CD4-positive, alpha-beta T cell treated with Interleukin-17A for 4 hours (primary cell): ENCODE measurements at regions not wholly inside any gene's neighbourhood (a gene's known extent, or its start where the extent isn't known, plus 50 kb on each side); places are given as distances from the start of the nearest gene placed in this dataset.

Experiments used
- DNase-seq: peaks from one replicate; pipeline ENCODE4 v3.0.0-alpha.2; 2020; ENCODE audit warnings: mixed read lengths

GRCh38 chr2:120829633-120830025 lies 94.0 kb downstream of the GLI2 start:
- no peak for DNase-seq

- no peak for DNase-seq
These were observed 94.6 kb downstream of the GLI2 start for GRCh38 chr2:120830096-120830830.

DNA sequence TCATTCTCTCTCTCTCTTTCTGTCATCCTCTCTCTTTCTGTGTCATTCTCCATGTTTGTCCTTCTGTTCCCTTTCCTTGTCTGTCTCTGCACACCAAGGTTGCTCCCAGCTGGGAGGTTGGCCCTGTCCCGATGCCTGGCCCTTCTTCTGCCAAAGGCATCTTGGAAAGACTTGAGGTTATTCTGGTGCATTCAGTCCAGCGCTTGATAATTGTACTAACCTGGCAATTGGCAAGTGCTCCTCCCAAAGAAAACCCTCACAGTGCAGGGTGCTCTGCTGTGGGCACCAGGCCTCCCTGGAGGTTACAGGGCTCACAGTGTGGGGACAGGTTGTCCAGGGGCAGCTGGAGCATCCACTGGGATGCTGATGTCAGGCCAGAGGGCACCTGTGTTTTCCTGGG lies 95.4 kb downstream of the GLI2 start:
- DNase-seq = no peak

DNA sequence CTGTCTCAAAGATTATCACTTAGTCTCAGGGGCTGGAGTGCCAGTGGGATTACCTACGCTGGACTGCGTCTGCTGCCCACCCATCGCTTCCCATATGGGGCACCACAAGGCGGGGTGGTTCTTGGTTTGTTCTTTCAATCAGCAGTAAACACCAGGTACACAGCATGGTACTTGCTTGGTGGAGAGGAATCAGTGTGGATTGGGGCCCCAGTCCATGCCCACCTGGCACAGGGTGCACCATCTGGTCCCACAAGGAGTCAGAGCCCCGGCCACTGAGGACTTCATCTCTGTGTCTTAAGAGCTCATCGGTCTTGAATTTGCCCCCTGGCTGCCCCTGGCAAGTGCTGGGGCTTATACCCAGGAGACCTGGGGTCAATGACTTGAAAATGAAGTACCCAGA lies 96.2 kb downstream of the GLI2 start:
- DNase-seq = no peak

- DNase-seq = no peak
These were observed 96.8 kb downstream of the GLI2 start for GRCh38 chr2:120832296-120833070.

DNA sequence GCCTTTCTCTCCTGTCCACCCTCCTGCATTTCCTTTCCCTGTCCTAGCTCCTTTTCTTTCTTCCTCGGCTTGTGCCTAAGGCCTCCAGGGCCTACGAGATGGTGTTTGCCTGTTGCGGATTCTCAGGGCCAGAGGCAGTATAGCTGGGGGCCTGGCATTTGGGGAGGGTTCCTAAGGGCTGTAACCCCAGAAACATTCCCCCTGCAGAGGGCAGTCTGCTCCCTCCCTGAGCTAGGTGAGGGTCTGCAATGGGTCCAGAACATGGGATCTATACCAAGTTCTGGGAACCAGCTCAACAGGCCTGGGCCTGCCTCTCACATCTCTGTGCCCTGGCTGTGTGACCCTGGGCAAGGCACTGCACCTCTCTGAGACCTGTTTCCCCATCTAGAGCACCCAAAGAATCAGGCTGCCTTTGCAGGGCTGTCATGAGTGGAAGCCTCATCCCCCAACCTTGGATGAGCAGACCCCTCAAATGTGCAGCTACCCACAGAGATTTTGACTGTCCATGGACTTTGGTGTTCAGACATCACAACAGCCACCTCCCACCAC lies 97.5 kb downstream of the GLI2 start:
- DNase-seq = no peak

DNA sequence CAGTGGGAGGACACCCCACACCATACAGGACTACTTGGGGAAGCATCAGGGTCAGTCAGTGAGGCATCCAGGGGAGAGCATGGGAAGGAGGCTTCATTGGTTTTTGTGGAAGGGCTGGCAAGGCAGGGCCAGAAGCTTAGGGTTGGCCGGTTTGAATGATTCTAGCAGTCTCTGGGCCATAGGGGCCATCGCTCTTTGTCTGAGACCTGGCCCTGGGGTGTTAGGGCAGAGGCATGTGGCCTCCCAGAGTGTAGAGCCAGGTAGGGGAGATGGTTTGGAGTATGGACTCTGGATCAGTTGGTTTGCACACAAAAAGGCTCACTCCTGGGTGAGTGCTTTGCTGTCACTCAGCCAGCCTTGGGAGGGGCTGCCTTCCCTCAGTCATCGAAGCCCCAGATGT lies 98.5 kb downstream of the GLI2 start:
- no peak for DNase-seq

DNA sequence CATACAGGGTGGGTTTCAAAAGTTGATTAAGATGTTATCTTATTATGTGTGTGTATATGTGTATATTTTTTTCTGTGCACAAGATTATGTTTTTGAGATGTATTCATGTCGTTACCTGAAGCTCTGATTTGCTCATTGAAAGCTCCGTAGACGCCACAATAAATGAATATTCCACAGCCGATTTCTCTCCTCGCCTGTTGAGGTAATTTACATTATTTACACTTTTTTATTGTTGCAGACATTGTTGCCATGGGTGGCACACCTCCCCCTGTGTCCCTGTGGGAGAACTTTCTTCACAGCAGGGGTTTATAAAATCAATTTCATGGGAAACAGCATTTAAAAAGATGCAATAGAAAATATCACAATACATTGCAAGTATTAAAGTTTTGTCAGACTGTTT lies 100.6 kb downstream of the GLI2 start:
- no peak for DNase-seq

- DNase-seq = no peak
These were observed 105.3 kb downstream of the GLI2 start for GRCh38 chr2:120840795-120841487.

- no peak for DNase-seq
These were observed 107.1 kb downstream of the GLI2 start for GRCh38 chr2:120842456-120843439.

DNA sequence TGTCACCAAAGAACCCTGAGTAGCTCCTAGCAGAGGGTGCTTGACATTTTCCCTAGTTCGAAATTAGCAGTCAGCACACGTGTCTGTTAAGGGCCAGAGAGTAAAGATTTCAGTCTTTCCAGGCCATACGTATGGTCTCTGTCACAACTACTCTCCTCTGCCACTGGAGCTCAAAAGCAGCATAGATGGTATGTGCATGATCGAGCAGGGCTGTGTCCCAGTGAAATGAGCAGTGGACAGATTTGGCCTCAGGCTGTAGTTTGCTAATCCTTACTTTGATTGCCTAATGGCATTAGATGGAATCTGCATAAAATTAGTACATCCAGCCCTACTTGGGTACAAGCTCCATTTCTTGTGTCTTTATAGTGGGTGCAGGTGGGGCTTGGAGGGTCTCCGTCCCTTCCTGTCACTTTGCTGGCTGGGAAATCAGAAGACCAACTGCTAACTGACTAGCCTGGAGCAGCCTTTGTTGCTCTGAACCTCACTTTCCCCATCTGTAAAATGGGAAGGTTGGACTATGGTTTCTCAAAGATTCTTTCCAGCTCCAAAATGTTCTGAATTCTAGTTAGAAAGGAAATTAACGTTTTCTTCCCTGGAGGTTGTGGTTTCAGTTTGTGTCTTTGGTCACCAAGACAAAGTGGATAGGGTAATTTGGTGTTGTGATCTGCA lies 108.5 kb downstream of the GLI2 start:
- DNase-seq = no peak

DNA sequence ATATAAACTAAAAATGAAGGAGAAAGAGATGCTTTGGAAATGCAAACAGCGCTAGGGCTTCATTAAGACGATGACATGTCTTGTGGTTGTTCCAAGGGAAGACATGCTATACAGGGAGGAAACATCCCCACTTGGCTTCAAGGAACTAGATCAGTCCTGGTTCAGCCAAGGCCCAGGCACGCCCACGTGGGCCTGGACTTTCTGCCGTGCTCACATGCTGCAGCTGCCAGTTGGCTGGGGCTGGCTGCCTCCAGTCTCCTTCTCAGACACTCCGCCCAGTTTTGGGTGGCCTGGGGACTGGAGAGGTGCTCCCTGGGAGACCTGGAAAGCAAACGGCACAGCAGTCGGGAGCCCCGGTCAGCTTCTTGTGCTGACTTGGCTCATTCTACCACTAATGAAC lies 109.6 kb downstream of the GLI2 start:
- no peak for DNase-seq

DNA sequence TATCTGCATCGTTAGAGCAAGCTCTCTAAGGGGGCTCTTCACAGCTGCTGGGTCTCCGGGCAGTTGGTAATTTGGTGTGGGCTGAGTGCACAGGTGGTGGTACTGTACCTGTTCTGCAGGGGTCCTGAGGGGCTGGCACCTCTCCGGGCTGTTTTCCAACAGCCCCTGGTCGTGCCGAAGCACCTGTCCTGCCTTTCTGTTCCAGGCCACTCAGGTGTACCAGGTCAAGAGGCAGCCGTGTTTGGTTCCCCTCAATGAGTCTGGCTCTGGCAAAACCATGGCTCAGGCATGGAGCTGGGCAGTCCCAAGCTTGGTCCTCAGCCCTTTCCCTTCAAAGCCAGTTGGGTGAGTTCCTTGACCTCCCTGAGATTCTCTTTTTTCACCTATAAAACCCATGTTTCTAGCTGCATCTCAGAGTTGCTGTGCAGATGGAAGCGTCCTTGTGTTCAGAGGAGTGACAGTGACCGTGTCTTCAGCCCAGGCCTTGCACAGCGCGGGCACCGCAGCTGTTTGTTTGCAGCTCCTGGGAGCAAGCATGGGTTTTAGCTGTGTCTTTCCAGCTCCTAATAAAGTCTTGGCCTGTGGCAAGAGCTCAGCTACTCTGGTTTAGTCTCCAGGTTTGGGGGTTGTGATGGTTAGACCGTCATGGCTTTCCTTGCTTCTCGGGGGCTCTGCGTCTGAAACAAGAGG lies 110.9 kb downstream of the GLI2 start:
- no peak for DNase-seq

DNA sequence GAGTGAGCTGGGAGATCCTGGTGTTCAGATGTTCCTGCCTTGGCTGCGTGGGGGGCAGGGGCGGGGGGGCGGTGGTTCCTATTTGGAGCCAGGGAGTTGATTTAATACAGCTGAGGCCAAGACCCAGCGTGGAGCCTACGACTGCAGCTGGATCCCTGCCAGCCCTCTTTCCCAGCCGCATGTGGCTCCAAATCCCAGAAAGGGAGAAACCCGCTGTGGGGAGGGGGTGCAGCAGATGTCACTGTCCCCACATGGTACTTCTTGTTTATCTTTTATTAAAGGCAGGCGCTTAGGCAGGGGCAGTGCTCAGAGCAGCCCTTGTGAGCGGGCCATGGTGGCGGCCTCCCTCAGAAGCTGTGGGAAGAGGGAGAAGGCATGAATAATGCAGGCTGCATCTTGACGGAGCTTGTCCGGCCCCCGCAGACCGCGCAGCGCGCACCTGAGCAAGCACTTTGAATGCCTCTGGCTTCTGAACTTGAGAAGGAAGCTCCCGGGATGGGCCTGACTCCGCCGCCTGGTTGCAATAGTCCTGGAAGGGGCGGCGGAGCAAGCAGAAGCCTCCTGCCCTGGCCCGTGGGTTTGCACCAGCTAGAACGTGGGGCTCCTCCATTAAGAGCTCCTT lies 112.1 kb downstream of the GLI2 start:
- DNase-seq = no peak

- DNase-seq = no peak
These were observed 113.6 kb downstream of the GLI2 start for GRCh38 chr2:120849278-120849677.

DNA sequence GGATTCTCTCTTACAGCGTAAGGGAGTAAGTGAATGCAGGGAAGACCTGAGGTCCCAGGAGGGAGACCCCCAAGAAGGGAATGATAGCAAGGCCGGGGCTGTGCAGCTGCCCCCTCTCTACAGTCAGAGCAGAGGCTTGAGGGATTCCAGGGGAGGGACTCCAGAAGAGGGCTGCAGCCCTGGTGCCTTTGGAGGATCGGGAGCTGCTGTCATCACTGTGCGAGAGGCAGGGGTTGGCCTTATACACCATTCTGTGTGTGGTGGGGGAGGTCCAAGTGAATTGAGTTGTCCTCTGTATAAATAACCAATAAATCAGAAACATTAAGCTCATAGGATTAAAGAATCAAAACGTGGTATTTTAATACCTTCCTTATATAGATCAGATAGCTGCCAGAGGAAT lies 114.9 kb downstream of the GLI2 start:
- no peak for DNase-seq

DNA sequence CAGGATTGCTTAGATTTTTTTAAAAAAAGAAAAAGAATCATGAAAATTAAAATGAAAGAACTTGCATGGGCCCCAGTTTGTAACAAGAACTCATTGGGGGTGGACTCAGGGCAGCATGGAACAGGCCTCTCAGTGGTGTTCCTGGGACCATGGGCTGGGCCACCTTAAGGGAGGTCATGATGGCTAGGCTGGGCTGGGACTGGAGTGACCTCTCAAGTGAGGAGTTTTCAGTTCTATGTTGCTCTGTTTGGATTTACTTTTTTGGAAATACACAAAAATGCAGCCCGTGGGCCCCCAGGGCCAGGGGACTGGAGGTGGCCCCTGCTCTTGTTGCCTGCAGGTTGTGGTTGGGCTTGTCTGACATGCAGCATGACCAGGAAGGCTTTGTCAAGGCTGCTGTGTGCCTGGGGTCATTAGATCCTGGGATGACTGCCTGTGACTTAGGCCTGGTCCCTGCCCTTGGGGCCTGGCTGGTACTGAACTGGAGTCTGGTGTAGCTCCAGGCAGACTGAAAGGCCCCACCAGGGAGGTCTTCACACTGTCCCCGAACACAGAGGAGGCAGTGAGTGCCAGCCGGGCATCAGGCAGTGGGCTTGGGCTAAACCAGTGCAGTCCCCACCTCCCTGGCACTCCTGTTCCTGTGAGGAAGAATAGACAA lies 115.6 kb downstream of the GLI2 start:
- DNase-seq = no peak

GRCh38 chr2:120852200-120852815 lies 116.6 kb downstream of the GLI2 start:
- no peak for DNase-seq

DNA sequence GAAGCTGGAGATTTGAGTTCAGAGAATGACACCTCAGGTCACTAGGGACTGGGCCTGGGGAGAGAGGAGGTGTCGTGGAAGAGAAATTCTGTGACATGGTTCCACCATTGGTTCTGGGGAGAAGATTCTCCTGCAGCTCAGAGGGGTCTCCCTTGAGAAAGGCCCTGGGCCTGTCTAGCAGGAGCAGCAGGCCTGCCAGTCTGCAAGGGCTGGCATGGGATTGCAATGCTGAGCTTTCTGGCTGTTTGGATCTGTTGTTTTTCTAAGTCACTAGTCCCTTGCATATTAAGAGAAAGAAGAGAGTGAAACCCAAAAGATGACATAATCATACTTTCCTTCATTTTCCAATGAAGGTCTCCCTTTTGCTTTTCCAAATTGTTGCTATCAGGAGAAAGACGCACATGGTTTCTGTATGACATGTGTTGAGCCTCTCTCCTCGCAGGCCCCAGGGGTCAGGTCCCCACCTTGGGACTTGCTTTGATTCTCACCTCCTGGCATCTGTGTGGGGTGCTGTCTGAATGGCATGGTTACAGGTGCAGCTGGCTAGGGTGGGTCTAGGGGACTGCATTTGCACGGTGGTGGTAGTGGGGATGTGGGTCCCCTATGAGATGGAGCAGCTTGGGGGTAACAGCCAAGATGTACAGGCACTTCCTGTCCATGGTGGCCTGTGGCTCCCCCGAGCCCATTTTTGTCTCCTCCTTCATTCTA lies 117.8 kb downstream of the GLI2 start:
- DNase-seq = no peak
